DND-41 (cell line): ENCODE measurements at regions not wholly inside any gene's neighbourhood (a gene's known extent, or its start where the extent isn't known, plus 50 kb on each side); places are given as distances from the start of the nearest gene placed in this dataset.

Experiments used
- ATAC-seq: fragments of 200-7000 bp; cut with Tn5 transposase; 3 replicates; pipeline ENCODE4 v1.9.1; 2021; ENCODE audit warnings: low read depth; ENCODE audit not compliant: insufficient read depth
- DNase-seq: peaks from one replicate; pipeline ENCODE4 v3.0.0-alpha.2; 2020
- H2AFZ ChIP-seq: 2 replicates; pipeline ENCODE4 v1.6.0; 2012; ENCODE audit warnings: low read depth, low read length
- H3K27ac ChIP-seq: 2 replicates; pipeline ENCODE4 v1.5.1; 2012; ENCODE audit warnings: low read length, inconsistent platforms
- H3K27me3 ChIP-seq: fragments of 200-600 bp; sonication (generic); 2 replicates; pipeline ENCODE4 v1.6.0; 2012; ENCODE audit warnings: low read length, mild to moderate bottlenecking, inconsistent platforms; ENCODE audit not compliant: insufficient read depth, poor library complexity
- H3K36me3 ChIP-seq: 2 replicates; pipeline ENCODE4 v1.5.1; 2012; ENCODE audit warnings: low read length, inconsistent platforms; ENCODE audit not compliant: insufficient read depth
- H3K4me1 ChIP-seq: 2 replicates; pipeline ENCODE4 v1.5.1; 2012; ENCODE audit warnings: mild to moderate bottlenecking, low read length; ENCODE audit not compliant: insufficient read depth
- H3K4me2 ChIP-seq: 2 replicates; pipeline ENCODE4 v1.6.0; 2012; ENCODE audit warnings: mild to moderate bottlenecking, moderate library complexity, low read length, inconsistent platforms; ENCODE audit not compliant: insufficient read depth
- H3K4me3 ChIP-seq, 2 experiments: fragments of 200-600 bp in 1 of 2; shearing (Covaris generic) in 1 of 2; 2 replicates each; pipeline ENCODE4 v1.5.1; 2012 to 2016; ENCODE audit warnings: inconsistent platforms in 2 of 2, low read length in 2 of 2, mild to moderate bottlenecking in 2 of 2, low read depth in 1 of 2, moderate library complexity in 1 of 2
- H3K79me2 ChIP-seq: 2 replicates; pipeline ENCODE4 v1.6.0; 2012; ENCODE audit warnings: low read length, inconsistent platforms; ENCODE audit not compliant: insufficient read depth
- H3K9ac ChIP-seq: 2 replicates; pipeline ENCODE4 v1.6.0; 2012; ENCODE audit warnings: low read depth, mild to moderate bottlenecking, inconsistent platforms, low read length, moderate library complexity
- H3K9me3 ChIP-seq: 2 replicates; pipeline ENCODE4 v1.5.1; 2012; ENCODE audit warnings: low read length, moderate library complexity, mild to moderate bottlenecking, inconsistent platforms; ENCODE audit not compliant: insufficient read depth, severe bottlenecking
- H4K20me1 ChIP-seq: 2 replicates; pipeline ENCODE4 v1.6.0; 2012; ENCODE audit warnings: low read length; ENCODE audit not compliant: insufficient read depth
- CTCF ChIP-seq: IDR thresholded peaks from 2 replicates; pipeline ENCODE4 v1.5.1; 2012; ENCODE audit warnings: borderline replicate concordance, low read length, moderate library complexity, mild to moderate bottlenecking; ENCODE audit not compliant: poor library complexity, severe bottlenecking; ENCODE audit errors: extremely low read depth
- EZH2 ChIP-seq: IDR thresholded peaks from 3 replicates; pipeline ENCODE4 v1.6.1; 2012; ENCODE audit warnings: borderline replicate concordance, low read depth, mild to moderate bottlenecking, moderate library complexity, low read length, inconsistent platforms; ENCODE audit not compliant: severe bottlenecking

DNA sequence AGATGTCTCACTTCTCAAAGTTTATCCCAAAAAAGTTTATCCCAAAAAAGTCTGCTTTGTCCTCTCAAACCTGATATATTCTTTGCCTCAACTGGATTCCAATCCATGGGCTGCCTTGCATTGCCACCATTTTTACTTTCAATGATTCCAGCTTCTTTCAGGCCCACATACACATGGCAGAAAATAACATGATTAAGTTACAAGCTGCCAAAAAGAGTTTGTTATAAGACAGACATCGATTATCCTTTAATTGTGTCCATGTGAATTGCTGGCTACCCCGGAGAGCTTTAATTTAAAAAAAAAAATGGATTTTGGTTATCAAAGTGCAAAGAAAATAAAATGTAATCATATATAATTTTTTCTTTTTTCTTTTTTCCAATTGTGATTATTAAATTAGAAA, 819.6 kb upstream of the SORCS1 start:
- H3K4me3 ChIP-seq = no peak overlapping the region
- H3K79me2 ChIP-seq = no peaks in the 10 kb centered on the region
- H3K4me1 ChIP-seq = no peaks in the 10 kb centered on the region
- TF ChIP-seq EZH2 = no peak
- no peak for TF ChIP-seq CTCF
- DNase-seq = no peak
- peaks cover 2% of the 10 kb centered on the region for H3K9me3 ChIP-seq
- H3K27me3 ChIP-seq = no peaks in the 10 kb centered on the region
- no peak overlapping the region for H3K4me2 ChIP-seq
- ATAC-seq = no peak
- no peaks in the 10 kb centered on the region for H4K20me1 ChIP-seq
- H3K9ac ChIP-seq = no peak overlapping the region
- no peak overlapping the region for H2AFZ ChIP-seq
- H3K36me3 ChIP-seq = no peaks in the 10 kb centered on the region
- no peak overlapping the region for H3K27ac ChIP-seq

GRCh38 chr10:107978455-107978854, 813.9 kb upstream of the SORCS1 start:
- ATAC-seq = no peak
- Histone ChIP-seq H3K27ac (no peak overlapping the region), H3K36me3 (no peaks in the 10 kb centered on the region), H2AFZ (no peak overlapping the region), H3K4me1 (no peaks in the 10 kb centered on the region), H3K4me2 (no peak overlapping the region), H3K27me3 (no peaks in the 10 kb centered on the region), H3K4me3 (no peak overlapping the region), H3K9me3 (no peaks in the 10 kb centered on the region), H3K79me2 (no peaks in the 10 kb centered on the region), H3K9ac (no peak overlapping the region), H4K20me1 (no peaks in the 10 kb centered on the region)
- no peak for TF ChIP-seq CTCF
- no peak for TF ChIP-seq EZH2
- no peak for DNase-seq

DNA sequence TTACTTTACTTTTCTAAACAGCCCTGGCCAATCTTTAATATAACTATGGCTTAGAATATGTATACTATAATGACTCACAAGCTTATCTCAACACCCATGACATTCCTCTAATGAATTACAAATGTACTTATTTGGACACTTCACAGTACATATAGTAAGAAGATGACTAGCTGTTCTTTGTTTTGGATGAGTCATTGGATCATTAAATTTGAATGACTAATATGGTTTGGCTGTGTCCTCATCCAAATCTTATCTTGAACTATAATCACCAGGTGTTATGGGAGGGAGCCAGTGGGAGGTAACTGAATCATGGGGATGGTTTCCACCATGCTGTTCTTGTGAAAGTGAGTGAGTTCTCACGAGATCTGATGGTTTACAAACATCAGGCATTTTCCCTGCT, 807.5 kb upstream of the SORCS1 start:
- Histone ChIP-seq H3K4me2 (no peak overlapping the region), H2AFZ (no peak overlapping the region), H3K9me3 (no peaks in the 10 kb centered on the region), H3K27ac (no peak overlapping the region), H3K36me3 (no peaks in the 10 kb centered on the region), H4K20me1 (no peaks in the 10 kb centered on the region), H3K27me3 (no peaks in the 10 kb centered on the region), H3K79me2 (no peaks in the 10 kb centered on the region), H3K9ac (no peak overlapping the region), H3K4me1 (no peaks in the 10 kb centered on the region), H3K4me3 (no peak overlapping the region)
- ATAC-seq (no peak), DNase-seq (no peak)
- TF ChIP-seq CTCF = no peak
- TF ChIP-seq EZH2 = no peak

- Histone ChIP-seq H3K36me3 (no peaks in the 10 kb centered on the region), H3K79me2 (no peaks in the 10 kb centered on the region), H3K4me2 (no peak overlapping the region), H3K4me1 (no peaks in the 10 kb centered on the region), H2AFZ (no peak overlapping the region), H3K9ac (no peak overlapping the region), H4K20me1 (no peaks in the 10 kb centered on the region), H3K27ac (no peak overlapping the region), H3K9me3 (no peaks in the 10 kb centered on the region), H3K4me3 (no peak overlapping the region), H3K27me3 (no peaks in the 10 kb centered on the region)
- ATAC-seq = no peak
- DNase-seq = no peak
- TF ChIP-seq CTCF (no peak), EZH2 (no peak)
These were observed 806.9 kb upstream of the SORCS1 start for GRCh38 chr10:107971411-107971810.
